GM10266 (cell line): ENCODE measurements at regions not wholly inside any gene's neighbourhood (a gene's known extent, or its start where the extent isn't known, plus 50 kb on each side); places are given as distances from the start of the nearest gene placed in this dataset.

ENCODE experiments used
- DNase-seq: peaks from one replicate; pipeline ENCODE4 v3.0.0; 2012; ENCODE audit errors: extremely low spot score
- TF ChIP-seq, protein P1 (sequence below): IDR thresholded peaks from 2 replicates; pipeline ENCODE4 v1.5.1; 2012; ENCODE audit warnings: mild to moderate bottlenecking, low read depth; ENCODE audit not compliant: control insufficient read depth, insufficient read depth; ENCODE audit errors: missing control alignments

- TF ChIP-seq, protein P1, sequence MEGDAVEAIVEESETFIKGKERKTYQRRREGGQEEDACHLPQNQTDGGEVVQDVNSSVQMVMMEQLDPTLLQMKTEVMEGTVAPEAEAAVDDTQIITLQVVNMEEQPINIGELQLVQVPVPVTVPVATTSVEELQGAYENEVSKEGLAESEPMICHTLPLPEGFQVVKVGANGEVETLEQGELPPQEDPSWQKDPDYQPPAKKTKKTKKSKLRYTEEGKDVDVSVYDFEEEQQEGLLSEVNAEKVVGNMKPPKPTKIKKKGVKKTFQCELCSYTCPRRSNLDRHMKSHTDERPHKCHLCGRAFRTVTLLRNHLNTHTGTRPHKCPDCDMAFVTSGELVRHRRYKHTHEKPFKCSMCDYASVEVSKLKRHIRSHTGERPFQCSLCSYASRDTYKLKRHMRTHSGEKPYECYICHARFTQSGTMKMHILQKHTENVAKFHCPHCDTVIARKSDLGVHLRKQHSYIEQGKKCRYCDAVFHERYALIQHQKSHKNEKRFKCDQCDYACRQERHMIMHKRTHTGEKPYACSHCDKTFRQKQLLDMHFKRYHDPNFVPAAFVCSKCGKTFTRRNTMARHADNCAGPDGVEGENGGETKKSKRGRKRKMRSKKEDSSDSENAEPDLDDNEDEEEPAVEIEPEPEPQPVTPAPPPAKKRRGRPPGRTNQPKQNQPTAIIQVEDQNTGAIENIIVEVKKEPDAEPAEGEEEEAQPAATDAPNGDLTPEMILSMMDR, result no peak
- no peak for DNase-seq
Observed at GRCh38 chr2:58991357-58991756, 750.2 kb upstream of the FANCL start.

DNA sequence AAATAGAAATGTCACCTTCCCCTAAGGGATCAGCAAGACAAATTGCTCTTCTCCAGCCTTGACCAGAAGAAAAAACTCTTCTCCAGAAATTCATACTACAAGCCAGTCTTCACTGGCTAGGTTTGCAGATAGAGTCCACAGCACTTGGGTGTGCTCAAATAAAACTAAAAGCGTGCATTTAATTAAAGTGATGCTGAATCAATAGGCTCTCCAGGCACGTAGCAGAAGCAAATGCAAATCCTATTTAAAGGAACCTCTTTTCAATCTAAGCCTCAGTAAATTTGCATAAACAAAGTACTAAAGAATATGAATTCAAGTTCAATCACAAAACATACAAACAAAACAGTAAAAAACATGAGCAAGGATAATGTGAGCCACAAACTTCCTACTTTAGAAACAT lies 744.4 kb upstream of the FANCL start:
- DNase-seq, result no peak
- TF ChIP-seq, protein P1, result no peak

- no peak for DNase-seq
- TF ChIP-seq, protein P1, result no peak
Observed at GRCh38 chr2:58984731-58985130, 743.6 kb upstream of the FANCL start.

DNA sequence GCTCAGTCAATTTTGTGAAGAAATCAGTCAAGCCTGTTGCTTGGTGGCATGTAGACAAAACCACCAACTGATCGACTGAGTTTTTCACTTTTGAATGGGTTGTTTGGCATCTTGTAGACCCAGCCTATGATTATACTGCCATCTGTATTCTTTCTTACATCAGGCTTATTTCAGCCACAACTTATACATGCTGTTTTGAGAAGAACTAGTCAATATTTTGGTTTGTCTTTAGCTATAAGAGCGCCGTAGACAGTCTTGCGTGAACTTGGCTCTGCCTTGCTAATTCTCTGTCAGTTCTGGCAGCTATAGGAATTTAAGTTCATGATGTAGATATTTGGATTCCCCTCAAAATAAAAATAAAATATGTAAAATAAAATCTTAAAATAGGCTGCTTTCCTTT lies 742.0 kb upstream of the FANCL start:
- no peak for DNase-seq
- TF ChIP-seq, protein P1, result no peak

DNA sequence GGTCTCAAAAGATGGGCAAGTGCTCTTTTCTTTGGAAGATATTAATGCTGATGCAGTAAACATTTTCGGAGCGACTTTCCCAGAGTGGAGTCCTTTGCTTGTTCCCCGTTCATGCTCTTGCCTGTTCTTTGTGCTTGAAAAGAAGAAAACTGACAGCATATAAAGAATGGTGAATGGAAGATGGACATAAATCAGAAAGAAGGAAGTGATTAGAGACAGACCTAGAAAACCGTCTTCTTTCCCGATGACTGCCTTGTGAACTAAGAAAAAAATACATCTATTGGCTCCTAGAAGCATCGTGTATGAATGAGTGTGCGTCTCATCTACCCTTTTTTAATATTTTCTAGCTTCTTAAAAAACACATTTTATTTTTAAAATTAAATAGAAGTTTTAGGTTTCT lies 740.1 kb upstream of the FANCL start:
- DNase-seq, result no peak

DNA sequence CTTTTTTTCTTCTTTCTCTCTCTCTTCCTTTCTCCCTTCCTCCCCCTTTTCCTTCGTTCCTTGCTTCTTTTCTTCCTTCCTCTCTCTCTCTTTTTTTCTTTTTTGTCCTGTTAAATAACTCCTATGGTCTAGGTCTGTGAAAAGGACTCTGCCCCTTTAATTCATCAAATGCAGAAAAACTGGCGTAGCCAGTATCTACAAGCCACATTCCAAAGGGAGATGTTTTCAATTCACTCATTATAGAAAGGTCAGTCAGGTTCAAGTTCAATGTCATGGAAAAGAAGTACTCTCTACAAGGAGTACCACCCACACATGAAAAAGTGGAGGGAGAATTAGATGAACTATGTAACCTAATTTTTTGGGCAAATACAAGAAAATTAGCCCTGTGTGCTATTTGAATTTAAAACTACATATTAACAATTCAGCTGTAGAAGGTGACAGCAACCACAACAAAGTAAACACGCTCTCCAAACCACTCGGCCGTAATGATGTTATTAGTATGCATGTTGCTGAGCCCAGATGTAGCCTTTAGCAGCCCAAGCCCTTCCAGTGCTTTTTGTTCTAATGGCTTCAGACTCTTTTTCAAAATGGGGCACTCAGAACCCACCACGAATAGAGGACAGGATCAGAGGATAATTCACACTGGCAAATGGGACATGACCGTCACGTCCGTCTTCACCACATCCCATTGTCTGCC lies 735.4 kb upstream of the FANCL start:
- TF ChIP-seq, protein P1, result no peak
- no peak for DNase-seq

More for the DNA sequence above, 740.1 kb upstream of the FANCL start:
- TF ChIP-seq, protein P1, result no peak

DNA sequence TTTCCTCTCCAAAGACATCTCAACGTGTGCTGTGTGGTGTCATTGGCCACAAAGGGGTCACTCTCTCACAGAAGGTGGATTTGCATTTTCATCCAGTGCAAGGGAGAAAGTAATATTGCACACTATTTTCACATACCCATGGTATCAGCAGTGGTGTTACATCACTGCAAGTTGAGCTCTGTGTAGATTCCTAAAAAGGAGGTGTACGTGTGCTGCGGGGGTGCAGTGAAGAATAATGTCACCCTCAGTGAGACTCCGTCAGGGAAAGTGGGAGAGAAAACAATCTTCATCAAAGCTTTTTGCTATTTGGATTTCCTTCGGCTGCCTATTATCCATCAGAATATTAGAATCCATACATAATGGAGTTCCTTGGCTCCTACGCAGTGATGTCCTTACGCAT lies 733.8 kb upstream of the FANCL start:
- DNase-seq, result no peak
- TF ChIP-seq, protein P1, result no peak
